GM19438 (cell line): ENCODE measurements at regions not wholly inside any gene's neighbourhood (a gene's known extent, or its start where the extent isn't known, plus 50 kb on each side); places are given as distances from the start of the nearest gene placed in this dataset.

Source experiments
- ATAC-seq: cut with Tn5 transposase; IDR thresholded peaks from one replicate; pipeline ENCODE4 v1.9.1; 2021; ENCODE audit warnings: low read depth; ENCODE audit not compliant: unreplicated experiment

- no peak for ATAC-seq
Observed at GRCh38 chr16:85350973-85351372, 238.7 kb upstream of the CIBAR2 start.

GRCh38 chr16:85353013-85353412 lies 240.7 kb upstream of the CIBAR2 start:
- no peak for ATAC-seq

- ATAC-seq, result no peak
Observed at GRCh38 chr16:85353839-85354685, 241.8 kb upstream of the CIBAR2 start.

- no peak for ATAC-seq
Observed at GRCh38 chr16:85354686-85355514, 242.6 kb upstream of the CIBAR2 start.

GRCh38 chr16:85355515-85355837 lies 243.2 kb upstream of the CIBAR2 start:
- ATAC-seq, result no peak

- no peak for ATAC-seq
Observed at GRCh38 chr16:85356157-85356556, 243.9 kb upstream of the CIBAR2 start.

- no peak for ATAC-seq
Observed at GRCh38 chr16:85357323-85357722, 245.1 kb upstream of the CIBAR2 start.

- ATAC-seq, result no peak
Observed at GRCh38 chr16:85357924-85358505, 245.7 kb upstream of the CIBAR2 start.

GRCh38 chr16:85358704-85359146 lies 246.5 kb upstream of the CIBAR2 start:
- no peak for ATAC-seq

- no peak for ATAC-seq
Observed at GRCh38 chr16:85359147-85359822, 247.0 kb upstream of the CIBAR2 start.

- no peak for ATAC-seq
Observed at GRCh38 chr16:85360323-85361277, 248.3 kb upstream of the CIBAR2 start.

GRCh38 chr16:85361441-85362118 lies 249.3 kb upstream of the CIBAR2 start:
- no peak for ATAC-seq

GRCh38 chr16:85362443-85362842 lies 250.2 kb upstream of the CIBAR2 start:
- no peak for ATAC-seq

GRCh38 chr16:85363427-85363826 lies 249.7 kb upstream of the GSE1 start:
- ATAC-seq, result no peak

GRCh38 chr16:85363881-85364280 lies 249.2 kb upstream of the GSE1 start:
- no peak for ATAC-seq

GRCh38 chr16:85364323-85365040 lies 248.6 kb upstream of the GSE1 start:
- no peak for ATAC-seq

- no peak for ATAC-seq
Observed at GRCh38 chr16:85365120-85365519, 248.0 kb upstream of the GSE1 start.

GRCh38 chr16:85366031-85366763 lies 246.9 kb upstream of the GSE1 start:
- ATAC-seq, result no peak
